ENCODE measurements at regions not wholly inside any gene's neighbourhood (a gene's known extent, or its start where the extent isn't known, plus 50 kb on each side); places are given as distances from the start of the nearest gene placed in this dataset.

- Mint-ChIP-seq H3K27ac (no peak overlapping the region), H3K36me3 (no peaks in the 10 kb centered on the region), H3K4me3 (no peak overlapping the region), H3K4me1 (no peaks in the 10 kb centered on the region), H3K9me3 (ENCODE audit: low read depth) (no peaks in the 10 kb centered on the region), H3K27me3 (peaks cover 18% of the 10 kb centered on the region)
- DNase-seq (no peak), ATAC-seq (no peak)
- CTCF ChIA-PET, result no interaction called here
Measured at GRCh38 chr9:86511614-86512360, 157.6 kb upstream of the TUT7 start.

GRCh38 chr9:86508208-86508903 lies 154.1 kb upstream of the TUT7 start:
- no peaks in the 10 kb centered on the region for H3K9me3 Mint-ChIP-seq (ENCODE audit: low read depth)
- H3K36me3 Mint-ChIP-seq, result no peaks in the 10 kb centered on the region
- H3K4me1 Mint-ChIP-seq, result no peaks in the 10 kb centered on the region
- CTCF ChIA-PET, result no interaction called here
- no peak overlapping the region for H3K4me3 Mint-ChIP-seq
- H3K27me3 Mint-ChIP-seq, result peaks cover 25% of the 10 kb centered on the region
- ATAC-seq (no peak), DNase-seq (no peak)
- no peak overlapping the region for H3K27ac Mint-ChIP-seq

GRCh38 chr9:86507212-86507630 lies 153.0 kb upstream of the TUT7 start:
- no peak for ATAC-seq
- no peak for DNase-seq
- Mint-ChIP-seq H3K36me3 (no peaks in the 10 kb centered on the region), H3K4me3 (no peak overlapping the region), H3K27ac (no peak overlapping the region), H3K27me3 (peaks cover 26% of the 10 kb centered on the region), H3K9me3 (ENCODE audit: low read depth) (no peaks in the 10 kb centered on the region), H3K4me1 (no peaks in the 10 kb centered on the region)
- CTCF ChIA-PET, result no interaction called here

- DNase-seq (no peak), ATAC-seq (no peak)
- H3K4me3 Mint-ChIP-seq, result no peak overlapping the region
- CTCF ChIA-PET, result no interaction called here
- no peaks in the 10 kb centered on the region for H3K9me3 Mint-ChIP-seq (ENCODE audit: low read depth)
- H3K4me1 Mint-ChIP-seq, result no peaks in the 10 kb centered on the region
- H3K36me3 Mint-ChIP-seq, result no peaks in the 10 kb centered on the region
- H3K27me3 Mint-ChIP-seq, result peaks cover 42% of the 10 kb centered on the region
- no peak overlapping the region for H3K27ac Mint-ChIP-seq
Measured at GRCh38 chr9:86503942-86504341, 149.7 kb upstream of the TUT7 start.

- CTCF ChIA-PET, result no interaction called here
- no peaks in the 10 kb centered on the region for H3K9me3 Mint-ChIP-seq (ENCODE audit: low read depth)
- H3K4me1 Mint-ChIP-seq, result no peaks in the 10 kb centered on the region
- H3K36me3 Mint-ChIP-seq, result no peaks in the 10 kb centered on the region
- no peak overlapping the region for H3K4me3 Mint-ChIP-seq
- DNase-seq (no peak), ATAC-seq (no peak)
- H3K27me3 Mint-ChIP-seq, result peaks cover 45% of the 10 kb centered on the region
- H3K27ac Mint-ChIP-seq, result no peak overlapping the region
Measured at GRCh38 chr9:86503314-86503713, 149.1 kb upstream of the TUT7 start.

- Mint-ChIP-seq H3K36me3 (no peaks in the 10 kb centered on the region), H3K9me3 (ENCODE audit: low read depth) (no peaks in the 10 kb centered on the region), H3K4me1 (no peaks in the 10 kb centered on the region), H3K4me3 (no peak overlapping the region), H3K27ac (no peak overlapping the region), H3K27me3 (peaks cover 51% of the 10 kb centered on the region)
- CTCF ChIA-PET, result no interaction called here
- DNase-seq (no peak), ATAC-seq (no peak)
Measured at GRCh38 chr9:86500667-86501435, 146.6 kb upstream of the TUT7 start.

GRCh38 chr9:86500031-86500430 lies 145.8 kb upstream of the TUT7 start:
- Mint-ChIP-seq H3K27me3 (peaks cover 57% of the 10 kb centered on the region), H3K27ac (no peak overlapping the region), H3K9me3 (ENCODE audit: low read depth) (no peaks in the 10 kb centered on the region), H3K4me1 (no peaks in the 10 kb centered on the region), H3K36me3 (no peaks in the 10 kb centered on the region), H3K4me3 (no peak overlapping the region)
- CTCF ChIA-PET, result no interaction called here
- no peak for DNase-seq
- no peak for ATAC-seq

GRCh38 chr9:86494644-86495111 lies 140.5 kb upstream of the TUT7 start:
- Mint-ChIP-seq H3K4me1 (no peaks in the 10 kb centered on the region), H3K27me3 (peaks cover 27% of the 10 kb centered on the region), H3K36me3 (no peaks in the 10 kb centered on the region), H3K9me3 (ENCODE audit: low read depth) (no peaks in the 10 kb centered on the region), H3K4me3 (no peak overlapping the region), H3K27ac (no peak overlapping the region)
- ATAC-seq, result no peak
- CTCF ChIA-PET, result no interaction called here
- no peak for DNase-seq

- H3K27ac Mint-ChIP-seq, result no peak overlapping the region
- no peaks in the 10 kb centered on the region for H3K36me3 Mint-ChIP-seq
- DNase-seq (no peak), ATAC-seq (no peak)
- no peak overlapping the region for H3K4me3 Mint-ChIP-seq
- no peaks in the 10 kb centered on the region for H3K9me3 Mint-ChIP-seq (ENCODE audit: low read depth)
- CTCF ChIA-PET, result interaction anchor here (1.0 kb wide), 1 partner anchor 833 kb away, joined by 4 read pairs; no protein-coding TSS in a partner anchor
- H3K4me1 Mint-ChIP-seq, result no peaks in the 10 kb centered on the region
- peaks cover 13% of the 10 kb centered on the region for H3K27me3 Mint-ChIP-seq
Measured at GRCh38 chr9:86491468-86492266, 137.5 kb upstream of the TUT7 start.

- peaks cover 9% of the 10 kb centered on the region for H3K4me1 Mint-ChIP-seq
- CTCF ChIA-PET, result interaction anchor here (2.3 kb wide), 1 partner anchor 836 kb away, joined by 7 read pairs; no protein-coding TSS in a partner anchor
- DNase-seq (no peak), ATAC-seq (no peak)
- H3K27ac Mint-ChIP-seq, result no peak overlapping the region
- no peaks in the 10 kb centered on the region for H3K36me3 Mint-ChIP-seq
- no peak overlapping the region for H3K4me3 Mint-ChIP-seq
- H3K27me3 Mint-ChIP-seq, result no peaks in the 10 kb centered on the region
- no peaks in the 10 kb centered on the region for H3K9me3 Mint-ChIP-seq (ENCODE audit: low read depth)
Measured at GRCh38 chr9:86488794-86489193, 134.6 kb upstream of the TUT7 start.

GRCh38 chr9:86488345-86488744 lies 134.1 kb upstream of the TUT7 start:
- no peak for DNase-seq
- Mint-ChIP-seq H3K9me3 (ENCODE audit: low read depth) (no peaks in the 10 kb centered on the region), H3K4me3 (no peak overlapping the region), H3K27ac (no peak overlapping the region), H3K36me3 (no peaks in the 10 kb centered on the region), H3K4me1 (peaks cover 9% of the 10 kb centered on the region), H3K27me3 (no peaks in the 10 kb centered on the region)
- CTCF ChIA-PET, result interaction anchor here (2.3 kb wide), 1 partner anchor 837 kb away, joined by 7 read pairs; no protein-coding TSS in a partner anchor
- no peak for ATAC-seq

- H3K27ac Mint-ChIP-seq, result no peak overlapping the region
Measured at GRCh38 chr9:86487838-86488233, 133.6 kb upstream of the TUT7 start.

More at GRCh38 chr9:86487838-86488233, 133.6 kb upstream of the TUT7 start:
- DNase-seq, result no peak
- no peaks in the 10 kb centered on the region for H3K9me3 Mint-ChIP-seq (ENCODE audit: low read depth)
- H3K4me3 Mint-ChIP-seq, result no peak overlapping the region
- peaks cover 9% of the 10 kb centered on the region for H3K4me1 Mint-ChIP-seq
- ATAC-seq, result no peak
- no peaks in the 10 kb centered on the region for H3K27me3 Mint-ChIP-seq
- H3K36me3 Mint-ChIP-seq, result no peaks in the 10 kb centered on the region
- CTCF ChIA-PET, result interaction anchor here (2.3 kb wide), 1 partner anchor 837 kb away, joined by 7 read pairs; no protein-coding TSS in a partner anchor

All from activated CD8-positive, alpha-beta memory T cell treated with anti-CD3 and anti-CD28 coated beads, Interleukin-2, amount 10 ng/mL, durations not matched to agents 7 days and 5 days (primary cell).